BJ (cell line): ENCODE measurements at regions not wholly inside any gene's neighbourhood (a gene's known extent, or its start where the extent isn't known, plus 50 kb on each side); places are given as distances from the start of the nearest gene placed in this dataset.

Experiments
- CTCF ChIA-PET: fragments of 350-600 bp; formaldehyde crosslinking; extraction: SDS; loops from one replicate; lab custom pipeline; 2021; ENCODE audit warnings: antibody characterized with exemption, inconsistent platforms; lab: Yijun Ruan, JAX
- POLR2A ChIA-PET: fragments of 300-600 bp; sonication (Branson Sonifier 250); formaldehyde crosslinking; extraction: SDS; loops from one replicate; lab custom pipeline; 2021; ENCODE audit warnings: antibody characterized with exemption; lab: Charles Lee
- DNase-seq: peaks from one replicate; pipeline ENCODE4 v3.0.0-alpha.2; 2011; ENCODE audit warnings: low read depth
- H3K27me3 ChIP-seq: 2 replicates; pipeline ENCODE4 v1.6.0; 2011; ENCODE audit warnings: low read length; ENCODE audit not compliant: control insufficient read depth, insufficient read depth
- H3K36me3 ChIP-seq: 2 replicates; pipeline ENCODE4 v1.5.1; 2011; ENCODE audit warnings: low read length; ENCODE audit not compliant: control insufficient read depth, insufficient read depth
- H3K4me3 ChIP-seq: 2 replicates; pipeline ENCODE4 v1.5.1; 2011; ENCODE audit warnings: low read depth, mild to moderate bottlenecking, control low read depth, low read length
- TF ChIP-seq, protein P1 (sequence below): IDR thresholded peaks from 2 replicates; pipeline ENCODE4 v1.5.1; 2011; ENCODE audit warnings: low read depth, mild to moderate bottlenecking, control low read depth, inconsistent platforms, low read length, moderate library complexity; ENCODE audit not compliant: insufficient read depth

DNA sequence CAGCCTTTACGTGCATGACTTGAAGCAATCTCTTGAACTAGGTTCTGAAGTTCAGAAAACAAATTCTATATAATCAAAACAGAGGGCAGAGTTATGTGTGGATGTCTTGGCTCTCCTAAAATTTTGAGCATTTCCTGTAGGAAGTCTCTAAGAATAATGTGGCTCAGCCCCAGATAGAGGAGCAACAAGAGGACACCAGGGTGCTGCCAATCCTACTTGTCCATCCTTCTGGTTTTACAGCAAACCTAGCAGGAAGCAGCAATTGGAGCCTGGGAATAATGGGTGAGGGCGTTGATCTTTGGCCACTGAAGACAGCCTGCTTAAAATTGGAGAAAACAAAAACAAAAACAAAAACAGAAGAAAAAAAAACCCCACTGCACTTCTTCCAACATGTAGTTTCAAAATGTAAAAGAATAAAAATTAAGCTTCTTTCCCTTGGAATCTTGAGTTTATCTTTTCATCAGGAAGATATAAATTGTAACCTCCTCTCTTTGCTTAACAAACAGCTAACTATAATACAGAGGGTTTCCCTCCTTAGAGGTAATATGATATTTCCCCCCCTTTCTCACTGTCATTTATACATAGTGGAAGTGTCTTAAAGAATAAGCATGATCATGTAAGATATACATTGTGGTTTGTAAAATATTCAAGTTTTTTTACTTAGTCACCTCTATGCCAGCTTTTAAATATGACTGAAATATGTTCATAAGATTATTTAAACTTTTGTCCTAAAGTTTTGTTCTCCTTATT, 130.6 kb downstream of the FBXO8 start:
- CTCF ChIA-PET, result interaction anchor here (1.3 kb wide), 1 partner anchor 13 kb away, joined by 3 read pairs; no protein-coding TSS in a partner anchor
- DNase-seq, result no peak

DNA sequence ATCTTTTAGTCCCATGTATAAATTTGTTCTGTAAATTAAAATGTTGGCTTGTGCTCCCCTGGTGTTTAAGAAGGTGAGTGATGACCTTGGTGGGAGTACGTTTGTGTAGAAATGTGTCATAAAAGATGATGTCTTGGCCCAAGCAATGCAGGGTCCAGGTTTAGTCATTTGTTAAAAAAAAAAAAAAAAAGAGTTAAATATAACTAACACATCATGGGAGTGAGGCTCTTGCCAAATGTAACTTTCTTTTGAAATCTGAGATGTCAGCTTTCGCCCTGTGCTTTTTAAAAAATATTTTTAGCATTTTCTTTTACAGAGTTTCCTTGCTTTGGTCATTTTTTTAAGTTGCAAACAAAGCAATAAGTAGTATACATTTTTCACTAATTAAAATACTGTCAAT, 135.6 kb downstream of the FBXO8 start:
- Histone ChIP-seq H3K36me3 (no peaks in the 10 kb centered on the region), H3K4me3 (no peak overlapping the region), H3K27me3 (no peaks in the 10 kb centered on the region; the same call in 1 of the 2 replicates)
- ChIA-PET POLR2A (no interaction called here), CTCF (no interaction called here)
- TF ChIP-seq, protein P1, sequence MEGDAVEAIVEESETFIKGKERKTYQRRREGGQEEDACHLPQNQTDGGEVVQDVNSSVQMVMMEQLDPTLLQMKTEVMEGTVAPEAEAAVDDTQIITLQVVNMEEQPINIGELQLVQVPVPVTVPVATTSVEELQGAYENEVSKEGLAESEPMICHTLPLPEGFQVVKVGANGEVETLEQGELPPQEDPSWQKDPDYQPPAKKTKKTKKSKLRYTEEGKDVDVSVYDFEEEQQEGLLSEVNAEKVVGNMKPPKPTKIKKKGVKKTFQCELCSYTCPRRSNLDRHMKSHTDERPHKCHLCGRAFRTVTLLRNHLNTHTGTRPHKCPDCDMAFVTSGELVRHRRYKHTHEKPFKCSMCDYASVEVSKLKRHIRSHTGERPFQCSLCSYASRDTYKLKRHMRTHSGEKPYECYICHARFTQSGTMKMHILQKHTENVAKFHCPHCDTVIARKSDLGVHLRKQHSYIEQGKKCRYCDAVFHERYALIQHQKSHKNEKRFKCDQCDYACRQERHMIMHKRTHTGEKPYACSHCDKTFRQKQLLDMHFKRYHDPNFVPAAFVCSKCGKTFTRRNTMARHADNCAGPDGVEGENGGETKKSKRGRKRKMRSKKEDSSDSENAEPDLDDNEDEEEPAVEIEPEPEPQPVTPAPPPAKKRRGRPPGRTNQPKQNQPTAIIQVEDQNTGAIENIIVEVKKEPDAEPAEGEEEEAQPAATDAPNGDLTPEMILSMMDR, result no peak
- DNase-seq, result no peak

More for the DNA sequence above, 130.6 kb downstream of the FBXO8 start:
- Histone ChIP-seq H3K4me3 (no peak overlapping the region), H3K36me3 (no peaks in the 10 kb centered on the region), H3K27me3 (no peaks in the 10 kb centered on the region)
- TF ChIP-seq, protein P1, result no peak
- POLR2A ChIA-PET, result no interaction called here

DNA sequence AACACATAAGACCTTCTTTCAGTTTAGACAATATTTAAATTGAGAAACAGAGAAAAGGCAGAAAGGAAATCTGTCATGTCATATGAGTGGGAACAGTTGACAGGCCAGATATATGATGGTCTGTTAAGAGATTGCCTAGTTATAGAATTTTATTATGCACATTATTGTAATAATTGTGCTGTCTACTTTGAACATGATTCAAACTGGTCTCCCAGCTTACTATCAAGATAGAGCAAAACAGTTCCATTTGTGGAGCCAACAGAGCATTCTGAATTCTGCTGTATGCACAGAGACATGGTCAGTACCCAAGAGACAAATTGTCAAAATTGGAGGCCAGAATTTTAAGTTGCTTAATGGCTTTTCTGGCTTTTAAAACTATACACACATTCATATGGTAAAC, 139.4 kb downstream of the FBXO8 start:
- ChIA-PET POLR2A (no interaction called here), CTCF (interaction anchor here (1.3 kb wide), 1 partner anchor 638 kb away, joined by 3 read pairs; no protein-coding TSS in a partner anchor)
- TF ChIP-seq, protein P1, result no peak
- H3K36me3 ChIP-seq, result no peaks in the 10 kb centered on the region
- no peak for DNase-seq
- H3K4me3 ChIP-seq, result no peak overlapping the region
- peaks cover 1% of the 10 kb centered on the region; the same call in 1 of the 2 replicates for H3K27me3 ChIP-seq

DNA sequence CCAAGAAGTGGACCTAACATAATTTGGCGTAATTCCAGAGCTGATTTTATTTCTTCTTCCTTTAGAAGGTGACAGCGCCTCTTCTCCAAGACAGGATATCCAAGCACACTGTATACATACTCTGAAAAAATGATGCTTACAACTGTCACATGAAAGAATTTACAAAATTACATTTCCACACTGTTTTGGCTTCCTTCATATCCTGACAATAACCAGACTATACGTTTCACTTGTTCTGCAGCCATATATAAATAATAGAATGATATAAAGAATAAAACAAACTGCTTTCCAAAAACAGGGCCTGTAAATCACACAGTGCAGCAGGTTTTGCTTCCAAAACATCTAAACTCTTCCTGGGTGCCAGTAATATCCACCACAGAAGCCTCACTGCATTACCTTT, 141.6 kb downstream of the FBXO8 start:
- ChIA-PET POLR2A (no interaction called here), CTCF (interaction anchor here (0.8 kb wide), 1 partner anchor 20 kb away, joined by 3 read pairs; no protein-coding TSS in a partner anchor)
- TF ChIP-seq, protein P1, result no peak
- H3K27me3 ChIP-seq, result peaks cover 1% of the 10 kb centered on the region; the same call in 1 of the 2 replicates
- no peak overlapping the region for H3K4me3 ChIP-seq
- no peak for DNase-seq
- H3K36me3 ChIP-seq, result no peaks in the 10 kb centered on the region

DNA sequence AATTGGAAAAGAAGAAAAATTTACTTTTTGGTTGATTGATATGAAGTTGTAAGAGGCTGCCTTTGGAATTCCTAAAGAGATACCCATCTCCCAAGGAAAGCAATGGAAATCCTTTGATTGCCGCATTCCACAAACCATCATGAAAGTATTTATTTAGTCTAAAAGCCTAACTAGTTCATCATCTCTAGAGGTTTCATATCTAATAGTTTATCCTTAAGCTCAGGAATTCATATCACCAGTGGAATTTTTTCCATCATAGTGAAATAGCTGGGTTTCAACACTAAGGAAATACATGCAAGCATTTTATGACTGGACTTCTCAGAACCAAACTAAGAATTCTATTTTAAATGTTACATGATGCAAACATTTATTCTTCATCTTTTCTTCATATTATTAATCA, 144.9 kb downstream of the FBXO8 start:
- ChIA-PET POLR2A (no interaction called here), CTCF (interaction anchor here (1.4 kb wide), 1 partner anchor 11 kb away, joined by 4 read pairs; no protein-coding TSS in a partner anchor)
- Histone ChIP-seq H3K36me3 (no peaks in the 10 kb centered on the region), H3K4me3 (no peak overlapping the region), H3K27me3 (0 out of 2 replicates have a peak, but pooled peaks cover 1% of the 10 kb centered on the region)
- DNase-seq, result no peak
- TF ChIP-seq, protein P1, result no peak
